ENCODE measurements at regions not wholly inside any gene's neighbourhood (a gene's known extent, or its start where the extent isn't known, plus 50 kb on each side); places are given as distances from the start of the nearest gene placed in this dataset.

- no peak for TF ChIP-seq CTCF (IDR thresholded peaks at IDR 0.05)
- no peak for TF ChIP-seq EP300 (IDR thresholded peaks at IDR 0.05; ENCODE audit: low read depth)
These were observed 295.4 kb downstream of the SLITRK6 start for GRCh38 chr13:85503797-85504196.
